ENCODE measurements at regions not wholly inside any gene's neighbourhood (a gene's known extent, or its start where the extent isn't known, plus 50 kb on each side); places are given as distances from the start of the nearest gene placed in this dataset.

- H3K36me3 ChIP-seq: peaks cover 0 to 3% of the 10 kb centered on the region in 2 donors
- TF ChIP-seq POLR2A (IDR thresholded peaks at IDR 0.05) (no peak), CTCF (IDR thresholded peaks at IDR 0.05) (no peak)
- no peak overlapping the region for H3K4me3 ChIP-seq
- no peak overlapping the region for H3K27ac ChIP-seq
- H3K27me3 ChIP-seq: no peaks in the 10 kb centered on the region
- no peaks in the 10 kb centered on the region for H3K9me3 ChIP-seq
- no peaks in the 10 kb centered on the region for H3K4me1 ChIP-seq
- no peak for DNase-seq
- intact Hi-C loops (cut with DNase I; ENCODE audit: low total_unique reads): no loop called here
Observed at GRCh38 chr18:64919971-64920570, 771.2 kb upstream of the LINC00305 start.

- H3K4me3 ChIP-seq: no peak overlapping the region
- no peaks in the 10 kb centered on the region for H3K9me3 ChIP-seq
- DNase-seq: no peak
- no peaks in the 10 kb centered on the region for H3K4me1 ChIP-seq
- H3K27ac ChIP-seq: no peak overlapping the region
- intact Hi-C loops (cut with DNase I; ENCODE audit: low total_unique reads): no loop called here
- no peaks in the 10 kb centered on the region for H3K27me3 ChIP-seq
- peaks cover 0 to 3% of the 10 kb centered on the region in 2 donors for H3K36me3 ChIP-seq
- no peak for TF ChIP-seq POLR2A (IDR thresholded peaks at IDR 0.05)
- no peak for TF ChIP-seq CTCF (IDR thresholded peaks at IDR 0.05)
Observed at GRCh38 chr18:64918851-64919250, 770.0 kb upstream of the LINC00305 start.

- H3K27ac ChIP-seq: no peak overlapping the region
- no peaks in the 10 kb centered on the region for H3K4me1 ChIP-seq
- no peak for DNase-seq
- H3K27me3 ChIP-seq: no peaks in the 10 kb centered on the region
- TF ChIP-seq POLR2A (IDR thresholded peaks at IDR 0.05) (no peak), CTCF (IDR thresholded peaks at IDR 0.05) (no peak)
- no peaks in the 10 kb centered on the region for H3K36me3 ChIP-seq
- no peaks in the 10 kb centered on the region for H3K9me3 ChIP-seq
- intact Hi-C loops (cut with DNase I; ENCODE audit: low total_unique reads): no loop called here
- H3K4me3 ChIP-seq: no peak overlapping the region
Observed at GRCh38 chr18:64893349-64893748, 744.5 kb upstream of the LINC00305 start.

- H3K9me3 ChIP-seq: no peaks in the 10 kb centered on the region
- H3K4me3 ChIP-seq: no peak overlapping the region
- H3K36me3 ChIP-seq: no peaks in the 10 kb centered on the region
- TF ChIP-seq CTCF (IDR thresholded peaks at IDR 0.05): no peak
- H3K4me1 ChIP-seq: no peaks in the 10 kb centered on the region
- intact Hi-C loops (cut with DNase I; ENCODE audit: low total_unique reads): no loop called here
- DNase-seq: no peak
- no peak overlapping the region for H3K27ac ChIP-seq
- H3K27me3 ChIP-seq: no peaks in the 10 kb centered on the region
Observed at GRCh38 chr18:64888956-64889355, 740.1 kb upstream of the LINC00305 start.

- no peaks in the 10 kb centered on the region for H3K4me1 ChIP-seq
- TF ChIP-seq POLR2A (IDR thresholded peaks at IDR 0.05): no peak
- no peak for TF ChIP-seq CTCF (IDR thresholded peaks at IDR 0.05)
- no peaks in the 10 kb centered on the region for H3K36me3 ChIP-seq
- H3K27ac ChIP-seq: no peak overlapping the region
- DNase-seq: no peak
- H3K4me3 ChIP-seq: no peak overlapping the region
- H3K27me3 ChIP-seq: no peaks in the 10 kb centered on the region
- intact Hi-C loops (cut with DNase I; ENCODE audit: low total_unique reads): no loop called here
- no peaks in the 10 kb centered on the region for H3K9me3 ChIP-seq
Observed at GRCh38 chr18:64886995-64887394, 738.1 kb upstream of the LINC00305 start.
